GM21447 (cell line): ENCODE measurements at regions not wholly inside any gene's neighbourhood (a gene's known extent, or its start where the extent isn't known, plus 50 kb on each side); places are given as distances from the start of the nearest gene placed in this dataset.
"Not testable (repeated sequence)": the region's sequence is repeated elsewhere in the genome, so short reads cannot be mapped to it uniquely, and the experiment has no call there.

Source experiments
- ATAC-seq: cut with Tn5 transposase; IDR thresholded peaks from one replicate; pipeline ENCODE4 v1.9.1; 2021; ENCODE audit not compliant: unreplicated experiment

GRCh38 chr18:56284319-56284718, 354.1 kb downstream of the TXNL1 start:
- no peak for ATAC-seq

- no peak for ATAC-seq
These were observed 355.1 kb downstream of the TXNL1 start for GRCh38 chr18:56283316-56283715.

DNA sequence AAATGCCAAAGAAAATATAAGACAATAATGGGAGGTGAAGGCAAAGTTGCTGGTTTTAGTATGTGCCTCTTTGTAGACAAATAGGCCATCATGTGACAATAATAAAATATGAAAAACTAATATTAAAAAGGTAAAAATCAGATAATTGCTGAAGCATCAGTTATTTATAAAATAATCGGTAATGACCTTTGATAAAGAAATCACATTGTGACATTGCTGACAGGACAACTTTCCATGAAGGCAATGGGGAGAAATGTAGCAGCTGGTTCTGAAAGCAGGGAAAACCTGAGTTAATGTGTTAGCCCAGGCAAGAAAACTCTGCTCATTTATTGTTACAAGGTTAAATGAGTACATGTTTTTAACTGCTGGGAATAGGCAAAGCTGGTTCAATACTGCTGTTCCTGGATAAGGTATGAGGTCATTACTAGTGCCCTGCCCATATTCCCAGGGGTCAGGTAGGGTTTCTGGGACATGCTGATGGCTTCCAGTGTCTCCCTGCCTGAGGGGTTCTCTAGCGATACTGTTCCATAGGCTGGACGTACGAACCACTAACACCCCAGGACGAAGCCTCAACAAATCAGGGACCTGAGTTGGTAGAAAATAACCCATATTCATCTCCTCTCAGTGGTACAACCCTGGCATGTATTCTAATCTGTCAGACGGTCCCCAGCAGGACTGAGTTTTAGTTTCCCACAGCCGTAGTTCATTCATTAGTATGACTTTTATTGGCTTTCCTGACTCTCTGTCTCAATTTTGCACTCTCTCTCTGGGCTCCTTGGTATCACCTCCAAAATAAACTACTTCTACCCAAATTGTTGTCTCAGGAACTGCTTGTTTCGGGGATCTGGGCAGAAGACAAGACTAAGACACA, 355.9 kb downstream of the TXNL1 start:
- ATAC-seq = no peak

DNA sequence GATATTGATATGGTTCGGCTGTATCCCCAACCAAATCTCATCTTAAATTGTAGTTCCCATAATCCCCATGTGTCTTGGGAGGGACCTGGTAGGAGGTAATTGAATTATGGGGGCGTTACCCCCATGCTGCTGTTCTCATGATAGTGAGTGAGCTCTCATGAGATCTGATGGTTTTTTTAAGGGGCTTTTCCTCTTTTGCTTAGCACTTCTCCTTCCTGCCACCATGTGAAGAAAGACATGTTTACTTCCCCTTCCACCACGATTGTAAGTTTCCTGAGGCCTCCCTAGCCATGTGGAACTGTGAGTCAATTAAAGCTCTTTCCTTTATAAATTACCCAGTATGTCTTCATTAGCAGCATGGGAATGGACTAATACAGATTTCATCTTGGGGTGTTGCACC, 358.6 kb downstream of the TXNL1 start:
- not testable (repeated sequence) for ATAC-seq

DNA sequence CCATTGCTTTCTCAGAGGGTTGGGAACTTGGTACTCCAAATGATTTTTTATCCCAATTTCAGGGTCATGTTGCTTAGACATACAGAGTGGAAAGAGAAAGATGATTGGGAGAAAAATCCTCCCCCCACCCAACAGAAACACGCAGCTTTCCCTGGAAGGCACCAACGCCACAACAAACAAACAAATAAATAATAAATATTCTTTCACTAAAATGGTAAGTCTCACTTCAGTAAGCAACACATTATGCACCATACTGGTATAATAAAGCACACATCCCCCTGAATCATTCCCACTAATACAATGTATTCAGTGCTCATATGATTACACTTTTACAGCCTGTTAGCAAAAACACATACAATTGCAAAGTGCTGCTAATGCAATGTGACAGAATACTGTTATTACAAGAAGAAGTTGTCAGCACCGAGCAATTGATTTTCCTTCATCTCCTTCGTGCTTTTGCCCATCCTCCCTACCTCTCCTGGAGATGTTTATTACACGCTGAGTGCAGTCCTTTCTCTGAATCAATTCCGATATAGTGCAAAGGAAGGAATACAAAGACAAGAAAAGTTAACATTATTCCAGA, 359.9 kb downstream of the TXNL1 start:
- ATAC-seq = no peak

DNA sequence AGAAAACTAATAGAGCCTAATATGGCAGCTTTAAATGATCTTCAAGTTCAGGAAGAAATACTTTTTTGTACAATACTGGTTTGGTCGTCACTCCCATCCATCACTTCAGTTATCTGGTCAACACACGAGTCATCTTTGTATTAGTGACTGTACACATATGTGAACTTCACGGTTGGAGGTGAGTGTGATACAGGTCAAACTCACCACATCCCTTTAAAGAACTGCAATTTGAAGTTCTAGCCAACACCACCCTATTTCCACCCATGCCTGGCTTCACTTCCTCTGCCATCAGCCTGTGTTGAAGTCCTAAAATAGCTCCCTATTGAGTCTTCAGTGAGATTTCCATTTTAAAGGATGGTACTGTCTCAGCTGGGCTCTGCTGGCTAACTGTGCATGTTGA, 361.9 kb downstream of the TXNL1 start:
- ATAC-seq = no peak

- no peak for ATAC-seq
These were observed 364.7 kb downstream of the TXNL1 start for GRCh38 chr18:56273541-56274219.

- ATAC-seq = no peak
These were observed 367.6 kb downstream of the TXNL1 start for GRCh38 chr18:56270671-56271250.

DNA sequence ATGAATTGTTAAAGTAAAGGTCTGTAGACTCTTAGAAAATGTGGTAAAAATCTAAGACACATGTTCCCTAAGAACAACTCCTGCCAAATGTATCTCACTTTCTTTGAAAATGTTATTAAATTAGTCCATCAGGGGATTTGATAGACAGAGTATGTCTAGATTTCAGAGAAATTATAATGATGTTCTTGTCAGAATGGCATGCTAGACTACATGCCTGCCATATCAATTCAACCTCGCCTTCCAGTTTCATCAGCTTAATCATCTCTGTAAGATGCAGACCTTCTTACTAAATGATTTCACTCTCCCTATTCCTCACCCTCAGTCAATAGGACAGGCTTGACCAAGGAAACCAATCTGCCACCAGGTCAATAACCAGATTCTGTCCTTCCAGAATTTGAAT, 368.4 kb downstream of the TXNL1 start:
- ATAC-seq = no peak

- no peak for ATAC-seq
These were observed 369.4 kb downstream of the TXNL1 start for GRCh38 chr18:56268952-56269351.

DNA sequence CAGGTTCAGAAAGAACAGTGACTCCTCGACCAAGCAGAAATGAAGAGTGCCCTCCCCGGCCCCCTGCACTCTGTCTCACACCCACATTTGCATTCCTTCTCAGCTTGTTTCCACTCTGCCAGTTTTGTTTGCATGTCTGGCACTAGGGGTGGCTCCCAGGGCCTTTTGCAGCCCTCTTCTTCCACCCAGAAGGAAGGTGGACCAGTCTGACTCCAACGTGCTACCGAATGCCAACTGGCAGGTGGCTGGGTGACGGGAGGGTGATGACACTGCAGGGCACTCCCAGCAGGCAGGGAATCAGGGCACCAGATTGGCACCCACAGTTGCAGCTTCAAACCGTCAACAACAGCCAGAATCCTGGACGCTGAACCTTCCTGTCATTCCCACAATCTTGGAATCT, 371.1 kb downstream of the TXNL1 start:
- ATAC-seq = no peak

DNA sequence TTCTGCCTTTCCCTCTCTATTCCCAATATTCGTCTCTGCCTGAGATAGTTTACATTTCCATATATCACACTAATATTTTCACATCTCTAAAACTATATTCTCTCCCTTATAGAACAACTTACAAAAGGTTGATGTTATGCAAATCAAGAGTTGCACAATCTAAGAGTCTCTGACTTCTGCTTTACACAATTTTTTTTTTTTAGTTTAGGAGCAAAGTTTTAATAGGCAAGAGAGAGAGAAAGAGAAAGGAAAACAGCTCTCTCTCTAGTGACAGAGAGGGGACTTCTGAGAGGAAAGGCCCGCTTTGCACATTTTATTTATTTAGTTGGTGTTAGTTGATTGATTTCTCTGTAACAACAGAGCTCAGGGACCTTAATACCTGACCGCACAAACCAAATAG, 380.2 kb downstream of the TXNL1 start:
- no peak for ATAC-seq

DNA sequence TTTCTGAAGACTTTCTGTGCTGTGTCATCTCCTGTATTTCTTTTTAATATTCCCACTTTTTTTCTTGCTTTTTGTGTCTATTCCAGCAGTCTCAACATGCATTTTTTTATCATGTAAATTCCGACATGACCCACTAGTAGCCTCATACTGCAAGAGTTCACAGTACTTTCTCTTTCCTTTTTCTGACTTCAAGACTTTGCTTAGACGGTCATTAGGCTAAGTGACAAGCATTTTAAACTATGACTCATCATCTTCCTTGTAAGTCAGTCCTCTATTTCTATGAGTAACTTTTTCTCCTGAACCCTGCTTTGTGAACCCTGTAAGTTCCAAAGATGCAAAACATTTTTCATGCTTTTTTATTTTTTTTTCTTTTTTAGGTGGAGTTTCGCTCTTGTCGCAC, 381.2 kb downstream of the TXNL1 start:
- ATAC-seq = peak; percentile 84

DNA sequence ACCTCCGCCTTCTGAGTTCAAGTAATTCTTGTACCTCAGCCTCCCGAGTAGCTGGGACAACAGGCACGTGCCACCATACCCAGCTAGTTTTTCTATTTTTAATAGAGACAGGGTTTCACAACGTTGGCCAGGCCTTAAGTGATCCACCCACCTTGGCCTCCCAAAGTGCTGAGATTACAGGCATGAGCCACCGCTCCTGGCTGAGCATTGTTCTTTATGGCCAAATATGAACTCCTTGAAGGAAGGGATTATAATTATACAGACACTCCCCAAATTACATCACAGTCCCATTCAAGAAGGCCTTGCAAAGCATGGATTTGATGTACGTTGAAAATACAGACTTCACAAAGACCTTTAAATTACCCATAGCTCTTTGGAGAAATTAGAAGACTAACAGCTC, 381.7 kb downstream of the TXNL1 start:
- ATAC-seq = no peak

DNA sequence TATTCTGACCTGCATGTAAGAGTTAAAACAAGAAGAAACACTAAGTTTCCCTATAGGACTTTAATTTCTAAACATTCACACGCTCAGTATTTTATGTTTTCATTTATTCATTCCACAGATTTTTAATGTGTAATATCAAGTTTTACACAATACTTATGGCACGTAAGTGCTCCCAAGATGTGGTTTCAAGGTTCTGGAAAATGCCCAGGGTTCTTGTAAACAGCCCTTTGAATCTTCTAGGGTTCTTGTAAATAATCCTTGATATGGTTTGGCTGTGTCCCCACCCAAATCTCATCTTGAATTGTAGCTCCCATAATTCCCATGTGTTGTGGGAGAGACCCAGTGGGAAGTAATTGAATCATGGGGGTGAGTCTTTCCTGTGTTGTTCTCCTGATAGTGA, 383.0 kb downstream of the TXNL1 start:
- ATAC-seq = no peak

DNA sequence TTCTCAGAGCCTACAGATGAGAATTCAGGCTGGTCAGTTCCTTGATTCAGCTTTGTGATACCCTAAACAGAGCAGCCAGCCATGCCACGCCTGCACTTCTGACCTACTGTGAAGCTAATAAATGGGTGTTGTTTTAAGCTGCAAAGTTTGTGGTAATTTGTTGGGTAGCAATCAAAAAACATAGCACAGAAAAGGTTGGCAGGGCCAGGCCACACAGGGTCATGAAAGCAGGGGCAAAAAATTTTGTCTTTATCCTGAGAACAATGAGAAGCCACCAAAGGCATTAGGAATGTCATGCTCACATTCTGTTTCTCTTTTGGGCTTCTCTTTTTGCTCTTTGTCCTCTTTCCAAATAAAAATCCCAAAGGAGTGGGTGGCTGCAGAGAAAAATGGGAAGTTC, 385.9 kb downstream of the TXNL1 start:
- ATAC-seq = no peak

DNA sequence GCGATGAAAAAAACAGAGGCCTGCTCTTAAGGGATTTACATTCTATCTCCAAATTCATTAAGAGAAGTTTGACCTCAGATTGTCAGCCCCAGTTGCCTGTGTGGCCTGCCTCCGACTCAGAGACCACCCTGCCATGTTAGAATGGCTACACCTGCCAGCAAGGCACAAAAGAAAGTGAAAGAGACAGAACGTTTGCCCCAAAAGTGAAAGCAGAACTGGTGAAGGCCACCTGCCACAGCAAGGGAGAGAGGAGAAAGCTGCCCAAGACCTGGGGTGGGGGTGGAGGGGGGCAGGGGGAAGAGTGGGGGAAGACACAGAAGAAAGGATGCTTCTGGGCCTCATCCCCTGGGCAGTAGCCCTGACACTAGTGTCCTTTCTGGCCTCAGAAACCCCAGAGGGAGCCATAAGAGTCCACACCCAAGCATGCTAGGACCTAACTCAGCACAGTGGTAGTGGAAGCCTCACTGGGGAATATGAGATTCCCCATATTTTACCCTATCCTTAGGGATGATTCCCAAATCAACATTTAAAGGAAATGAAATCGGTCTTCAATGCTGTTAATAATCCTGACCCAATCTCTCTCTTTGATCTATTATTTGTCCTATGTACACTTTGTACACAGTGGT, 389.7 kb downstream of the TXNL1 start:
- ATAC-seq = peak; percentile 99

GRCh38 chr18:56246916-56247315, 391.5 kb downstream of the TXNL1 start:
- no peak for ATAC-seq

DNA sequence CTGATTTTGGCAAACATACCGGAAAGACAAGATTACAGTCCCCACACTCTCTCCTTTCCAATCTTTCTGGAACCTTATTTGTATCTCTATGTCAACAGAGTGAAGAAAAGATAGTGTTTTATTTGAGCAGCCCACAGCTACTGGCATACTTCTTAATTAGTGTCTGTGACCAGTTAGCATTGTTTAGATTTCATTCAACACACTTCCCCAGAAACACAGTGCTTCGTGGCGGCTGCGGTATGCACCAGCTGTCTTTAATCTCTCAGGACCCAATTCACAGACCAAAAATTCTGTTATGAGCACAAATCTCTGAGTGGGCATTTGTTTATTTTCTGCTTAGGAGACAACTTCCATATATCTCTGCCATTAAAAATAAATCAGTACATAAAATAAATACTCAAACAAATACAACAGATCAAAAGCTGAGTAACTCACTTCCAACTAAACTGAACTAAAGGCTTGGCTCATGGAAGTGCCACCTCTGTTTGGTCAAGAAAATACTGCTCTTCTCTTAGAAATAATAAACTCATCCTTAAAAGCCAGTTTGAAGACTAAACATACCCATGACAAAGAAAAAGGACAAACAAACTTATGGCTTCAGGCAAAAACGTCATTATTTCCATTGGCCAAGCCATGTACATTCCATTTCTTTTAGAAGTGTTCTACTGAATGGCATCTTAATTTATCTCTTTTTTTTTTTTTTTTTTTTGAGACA, 392.4 kb downstream of the TXNL1 start:
- no peak for ATAC-seq

DNA sequence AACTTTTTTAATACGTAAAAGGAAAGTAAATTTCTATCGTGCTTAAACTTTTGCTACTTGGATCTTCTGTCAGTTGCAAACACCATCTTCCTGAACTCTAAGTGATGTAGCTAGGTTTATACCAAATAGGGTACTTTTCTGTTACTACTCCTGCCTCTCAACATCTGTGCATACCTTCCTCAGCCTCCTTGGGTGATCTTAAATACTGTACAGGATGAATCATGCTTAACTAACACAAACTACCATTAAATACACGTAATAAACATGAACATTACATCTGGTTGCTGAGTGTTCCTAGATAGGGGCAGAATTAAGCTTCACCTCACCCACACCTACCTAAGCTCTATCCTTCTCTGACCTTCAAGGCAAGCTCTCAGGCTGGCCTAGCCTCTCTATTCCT, 398.0 kb downstream of the TXNL1 start:
- no peak for ATAC-seq

DNA sequence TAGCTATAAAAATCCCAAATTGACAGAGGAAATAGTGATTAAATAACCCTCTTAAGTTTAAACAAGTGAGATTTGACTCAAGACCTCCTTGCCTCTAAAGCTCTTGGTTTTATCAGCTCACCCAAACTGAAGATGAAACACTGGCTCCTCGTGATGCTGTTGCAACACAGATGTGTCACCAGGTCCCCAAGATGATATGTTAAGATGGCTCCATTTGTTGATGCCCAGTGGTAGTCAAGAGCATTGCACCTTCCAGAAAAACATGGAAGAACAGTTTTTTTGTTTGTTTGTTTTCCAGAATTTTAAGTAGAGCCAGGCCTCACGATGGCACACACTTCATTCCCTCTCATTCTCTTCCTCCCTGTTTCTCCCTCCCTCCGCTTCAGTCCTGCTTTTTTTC, 399.8 kb downstream of the TXNL1 start:
- ATAC-seq = no peak
